H1 (cell line): ENCODE measurements at regions not wholly inside any gene's neighbourhood (a gene's known extent, or its start where the extent isn't known, plus 50 kb on each side); places are given as distances from the start of the nearest gene placed in this dataset.

ENCODE experiments used
- CTCF ChIA-PET: fragments of 300-600 bp; sonication (Branson Sonifier 250); formaldehyde crosslinking; loops from one replicate; lab custom pipeline; 2021; ENCODE audit not compliant: partially characterized antibody; lab: Charles Lee
- POLR2A ChIA-PET: fragments of 300-600 bp; sonication (Branson Sonifier 250); formaldehyde crosslinking; loops from one replicate; lab custom pipeline; 2021; ENCODE audit warnings: inconsistent platforms; ENCODE audit not compliant: partially characterized antibody; lab: Charles Lee
- DNase-seq, 2 experiments: peaks; one replicate each; pipeline versions ENCODE4 v3.0.0 to v3.0.0-alpha.2; 2010 to 2022; ENCODE audit warnings: low spot score in 2 of 2, low read depth in 1 of 2, mixed read lengths in 1 of 2
- FAIRE-seq: peaks from 2 replicates; lab custom pipeline; 2011; peaks lifted over from hg19 to GRCh38; lab: Jason Lieb, UNC
- H2AFZ ChIP-seq: 2 replicates; pipeline ENCODE4 v1.8.1; 2012; ENCODE audit warnings: low read length, inconsistent platforms
- H2AK5ac ChIP-seq: 2 replicates; pipeline ENCODE4 v1.6.1; 2013; ENCODE audit warnings: low read depth, low read length
- H2BK120ac ChIP-seq: replicated peaks from 2 replicates; pipeline ENCODE3; 2013; ENCODE audit warnings: low read depth, low read length, inconsistent platforms
- H2BK12ac ChIP-seq: 2 replicates; pipeline ENCODE4 v1.6.1; 2013; ENCODE audit warnings: low read depth, low read length
- H2BK15ac ChIP-seq: 2 replicates; pipeline ENCODE4 v1.6.1; 2013; ENCODE audit warnings: low read length
- H2BK20ac ChIP-seq: 2 replicates; pipeline ENCODE4 v1.6.1; 2013; ENCODE audit warnings: low read length
- H2BK5ac ChIP-seq: 2 replicates; pipeline ENCODE4 v1.6.1; 2013; ENCODE audit warnings: low read depth, low read length
- H3K14ac ChIP-seq: 2 replicates; pipeline ENCODE4 v1.6.1; 2013; ENCODE audit warnings: inconsistent platforms; ENCODE audit not compliant: insufficient read length
- H3K18ac ChIP-seq: 2 replicates; pipeline ENCODE4 v1.6.1; 2013; ENCODE audit warnings: low read length; ENCODE audit errors: extremely low read depth
- H3K23ac ChIP-seq: 2 replicates; pipeline ENCODE4 v1.6.1; 2013; ENCODE audit warnings: inconsistent platforms; ENCODE audit not compliant: insufficient read length
- H3K23me2 ChIP-seq: 2 replicates; pipeline ENCODE4 v1.6.1; 2013; ENCODE audit warnings: low read depth, low read length
- H3K27ac ChIP-seq: 2 replicates; pipeline ENCODE4 v1.6.1; 2011; ENCODE audit warnings: low read depth, low read length, inconsistent platforms
- H3K27me3 ChIP-seq, 4 experiments: replicated peaks in 1 of 4; 1 replicate in 1 of 4; 2 replicates in 3 of 4; pipeline versions ENCODE4 v1.6.1 to v1.8.1; 2011 to 2013; ENCODE audit warnings: low read length in 3 of 4, mild to moderate bottlenecking in 3 of 4, inconsistent platforms in 2 of 4, mixed read lengths in 2 of 4, moderate library complexity in 1 of 4; ENCODE audit not compliant: control insufficient read depth in 3 of 4, insufficient read depth in 3 of 4; ENCODE audit errors: extremely low read depth in 1 of 4
- H3K36me3 ChIP-seq, 4 experiments: 2 replicates each; pipeline versions ENCODE4 v1.6.1 to v1.8.1; 2011 to 2013; ENCODE audit warnings: mild to moderate bottlenecking in 4 of 4, low read length in 3 of 4, moderate library complexity in 2 of 4, control low read depth in 1 of 4, inconsistent platforms in 1 of 4; ENCODE audit not compliant: insufficient read depth in 4 of 4, control insufficient read depth in 2 of 4
- H3K4ac ChIP-seq: replicated peaks from 2 replicates; pipeline ENCODE3; 2013; ENCODE audit warnings: low read length, low read depth, mixed read lengths, inconsistent platforms; ENCODE audit not compliant: insufficient read length
- H3K4me1 ChIP-seq, 4 experiments: replicated peaks in 1 of 4; 1 replicate in 1 of 4; 2 replicates in 3 of 4; pipeline versions ENCODE4 v1.6.1 to v1.8.1; 2011 to 2013; ENCODE audit warnings: low read length in 3 of 4, inconsistent platforms in 2 of 4, mixed read lengths in 1 of 4; ENCODE audit not compliant: insufficient read depth in 4 of 4, control insufficient read depth in 3 of 4
- H3K4me2 ChIP-seq, 2 experiments: 2 replicates each; pipeline versions ENCODE4 v1.6.1 to v1.8.1; 2011 to 2013; ENCODE audit warnings: low read depth in 2 of 2, low read length in 2 of 2, control low read depth in 1 of 2, inconsistent platforms in 1 of 2, mild to moderate bottlenecking in 1 of 2; ENCODE audit not compliant: insufficient read depth in 1 of 2
- H3K4me3 ChIP-seq, 4 experiments: fragments of 200-600, 300-600 bp in 1 of 4; sonication (generic), shearing (Covaris generic), sonication (Bioruptor Twin) in 1 of 4; 2 replicates each; pipeline versions ENCODE4 v1.5.1 to v1.8.1; 2011 to 2016; ENCODE audit warnings: low read length in 4 of 4, low read depth in 3 of 4, control low read depth in 2 of 4, inconsistent platforms in 2 of 4, mild to moderate bottlenecking in 2 of 4, mixed read lengths in 1 of 4, moderate library complexity in 1 of 4; ENCODE audit not compliant: insufficient read depth in 2 of 4; ENCODE audit errors: extremely low read depth in 1 of 4
- H3K56ac ChIP-seq: replicated peaks from 2 replicates; pipeline ENCODE3; 2013; ENCODE audit warnings: low read depth, mild to moderate bottlenecking, mixed read lengths, low read length, inconsistent platforms; ENCODE audit not compliant: insufficient read length
- H3K79me1 ChIP-seq: 2 replicates; pipeline ENCODE4 v1.6.1; 2013; ENCODE audit warnings: low read depth, low read length, control low read depth
- H3K79me2 ChIP-seq, 2 experiments: 2 replicates each; pipeline versions ENCODE4 v1.6.1 to v1.8.1; 2012 to 2013; ENCODE audit warnings: low read length in 2 of 2, mild to moderate bottlenecking in 2 of 2, inconsistent platforms in 1 of 2; ENCODE audit not compliant: insufficient read depth in 2 of 2, control insufficient read depth in 1 of 2
- H3K9ac ChIP-seq, 4 experiments: replicated peaks in 1 of 4; 1 replicate in 1 of 4; 2 replicates in 3 of 4; pipeline versions ENCODE4 v1.6.1 to v1.8.1; 2011 to 2013; ENCODE audit warnings: low read depth in 3 of 4, low read length in 3 of 4, control low read depth in 2 of 4, mild to moderate bottlenecking in 2 of 4, moderate library complexity in 2 of 4, inconsistent platforms in 1 of 4; ENCODE audit errors: extremely low read depth in 1 of 4
- H3K9me3 ChIP-seq, 2 experiments: 2 replicates each; pipeline versions ENCODE4 v1.6.1 to v1.8.1; 2012 to 2013; ENCODE audit warnings: mild to moderate bottlenecking in 2 of 2, moderate library complexity in 2 of 2, control low read depth in 1 of 2, inconsistent platforms in 1 of 2, low read depth in 1 of 2, low read length in 1 of 2, mixed read lengths in 1 of 2; ENCODE audit not compliant: insufficient read depth in 2 of 2
- H4K20me1 ChIP-seq, 2 experiments: replicated peaks in 1 of 2; 2 replicates each; pipeline versions ENCODE3 to v1.8.1; 2011 to 2013; ENCODE audit warnings: inconsistent platforms in 2 of 2, low read length in 2 of 2, mild to moderate bottlenecking in 1 of 2; ENCODE audit not compliant: insufficient read depth in 2 of 2, control insufficient read depth in 1 of 2
- H4K5ac ChIP-seq: 2 replicates; pipeline ENCODE4 v1.6.1; 2013; ENCODE audit warnings: low read length, low read depth, mixed read lengths, inconsistent platforms; ENCODE audit not compliant: insufficient read length
- H4K8ac ChIP-seq: 2 replicates; pipeline ENCODE4 v1.8.0; 2013; ENCODE audit warnings: mild to moderate bottlenecking, moderate library complexity, low read length, inconsistent platforms; ENCODE audit not compliant: insufficient read depth; ENCODE audit errors: extremely low read depth
- H4K91ac ChIP-seq: replicated peaks from 2 replicates; pipeline ENCODE3; 2013; ENCODE audit warnings: low read length, mixed read lengths, inconsistent platforms; ENCODE audit not compliant: insufficient read length
- CHD7 ChIP-seq: fragments of 300-600 bp; sonication (generic); IDR thresholded peaks from 2 replicates; pipeline ENCODE4 v1.7.1; 2012; ENCODE audit warnings: low read length, moderate library complexity, mild to moderate bottlenecking, inconsistent platforms; ENCODE audit not compliant: insufficient replicate concordance
- TAF7 ChIP-seq: optimal IDR thresholded peaks from 2 replicates; pipeline ENCODE3; 2011; ENCODE audit warnings: low read depth, mild to moderate bottlenecking, inconsistent platforms, low read length, moderate library complexity, borderline replicate concordance

- no peak overlapping the region for H2BK20ac ChIP-seq
- no peaks in the 10 kb centered on the region for H3K79me2 ChIP-seq
- H2AK5ac ChIP-seq = no peak overlapping the region
- no peaks in the 10 kb centered on the region for H4K20me1 ChIP-seq
- FAIRE-seq (no peak), DNase-seq (no peak)
- no peak overlapping the region for H2BK15ac ChIP-seq
- H3K36me3 ChIP-seq = peaks cover 0 to 6% (median 0%) of the 10 kb centered on the region in 4 experiments; a peak in 1 of 8 replicates
- H3K27ac ChIP-seq = no peak overlapping the region
- CTCF ChIA-PET = no interaction called here
- H3K79me1 ChIP-seq = no peaks in the 10 kb centered on the region
- H2AFZ ChIP-seq = no peak overlapping the region
- no peak overlapping the region for H3K14ac ChIP-seq
- H2BK12ac ChIP-seq = no peak overlapping the region
- no peak overlapping the region for H4K8ac ChIP-seq
- H3K9ac ChIP-seq = no peak overlapping the region
- no peak overlapping the region for H2BK5ac ChIP-seq
- H3K4me3 ChIP-seq = no peak overlapping the region
- no peak overlapping the region for H3K56ac ChIP-seq
- no peak overlapping the region for H3K23ac ChIP-seq
- H3K4me2 ChIP-seq = no peak overlapping the region
- H4K5ac ChIP-seq = no peak overlapping the region
- H4K91ac ChIP-seq = no peak overlapping the region
- H3K27me3 ChIP-seq = no peaks in the 10 kb centered on the region
- H3K4ac ChIP-seq = no peak overlapping the region
- peaks cover 8 to 10% of the 10 kb centered on the region in 2 experiments for H3K9me3 ChIP-seq
- no peaks in the 10 kb centered on the region for H3K23me2 ChIP-seq
- H2BK120ac ChIP-seq = no peak overlapping the region
- POLR2A ChIA-PET = no interaction called here
- H3K4me1 ChIP-seq = peaks cover 0 to 3% (median 0%) of the 10 kb centered on the region in 4 experiments; a peak in 1 of 7 replicates
- no peak overlapping the region for H3K18ac ChIP-seq
- no peak for TF ChIP-seq TAF7
- TF ChIP-seq CHD7 = no peak
Observed at GRCh38 chr4:125749354-125749753, 434.6 kb downstream of the FAT4 start.
